ENCODE measurements at regions not wholly inside any gene's neighbourhood (a gene's known extent, or its start where the extent isn't known, plus 50 kb on each side); places are given as distances from the start of the nearest gene placed in this dataset.

DNA sequence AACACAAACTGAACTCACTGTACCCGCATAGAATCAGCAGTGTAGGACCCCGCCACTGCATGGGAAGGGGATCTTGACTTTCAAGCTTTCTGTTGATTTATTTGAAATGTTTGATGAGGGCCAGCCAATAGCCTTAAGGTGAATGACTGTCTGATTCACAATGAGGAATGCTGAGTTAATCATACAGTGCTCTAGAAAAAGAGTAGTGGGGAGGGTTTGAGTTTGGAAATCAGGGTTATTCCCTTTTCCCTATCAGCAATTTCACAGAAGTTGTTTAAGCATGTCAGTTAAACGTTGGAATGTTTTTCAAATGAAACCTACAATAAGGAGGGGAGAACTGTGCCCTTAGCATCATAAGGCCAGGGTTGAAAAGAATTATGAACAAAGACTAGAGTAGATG, 937.5 kb downstream of the GRID1 start:
- TF ChIP-seq GATA3 (IDR thresholded peaks at IDR 0.05; ENCODE audit: low read depth, low read length) (no peak), GATA2 (IDR thresholded peaks at IDR 0.05; ENCODE audit: low read depth, low read length) (no peak)

DNA sequence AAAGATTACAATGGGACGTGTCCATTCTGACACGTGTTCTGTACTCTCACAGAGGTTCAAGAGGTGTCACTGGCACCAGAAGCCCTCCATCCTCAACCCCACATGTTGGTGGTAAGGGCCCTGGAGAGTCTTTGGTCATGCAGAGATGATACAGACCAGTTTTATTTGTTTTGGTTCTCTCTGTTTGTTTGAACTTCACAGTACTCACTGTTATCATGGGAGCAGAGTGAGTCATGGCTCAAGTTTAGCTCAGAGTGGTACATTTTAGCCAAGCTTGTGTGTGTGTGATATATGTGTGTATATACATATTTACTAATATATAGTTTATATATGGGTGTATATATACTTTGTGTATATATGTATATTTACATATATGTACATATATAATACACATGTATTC, 935.6 kb downstream of the GRID1 start:
- TF ChIP-seq GATA2 (IDR thresholded peaks at IDR 0.05; ENCODE audit: low read depth, low read length) (no peak), GATA3 (IDR thresholded peaks at IDR 0.05; ENCODE audit: low read depth, low read length) (no peak)

DNA sequence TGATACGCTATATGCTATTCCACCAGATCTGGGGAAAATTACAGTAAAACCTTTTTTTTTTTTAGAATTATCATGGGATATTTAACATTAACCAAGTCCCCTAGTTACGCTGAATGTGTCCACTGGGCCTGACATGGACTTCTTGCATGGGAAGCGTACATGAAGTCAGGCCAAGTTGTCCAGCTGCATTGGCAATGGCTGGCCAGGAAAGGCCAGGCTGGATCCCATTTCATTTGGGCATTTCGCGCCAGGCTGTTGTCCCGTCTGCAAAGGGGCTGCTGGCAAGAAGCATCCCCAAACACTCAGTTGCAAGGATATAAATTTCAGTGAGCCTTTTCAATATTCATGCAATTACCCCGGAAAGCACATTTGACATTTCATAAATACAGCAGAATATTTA, 933.3 kb downstream of the GRID1 start:
- TF ChIP-seq GATA2 (IDR thresholded peaks at IDR 0.05; ENCODE audit: low read depth, low read length) (no peak), GATA3 (IDR thresholded peaks at IDR 0.05; ENCODE audit: low read depth, low read length) (no peak)

DNA sequence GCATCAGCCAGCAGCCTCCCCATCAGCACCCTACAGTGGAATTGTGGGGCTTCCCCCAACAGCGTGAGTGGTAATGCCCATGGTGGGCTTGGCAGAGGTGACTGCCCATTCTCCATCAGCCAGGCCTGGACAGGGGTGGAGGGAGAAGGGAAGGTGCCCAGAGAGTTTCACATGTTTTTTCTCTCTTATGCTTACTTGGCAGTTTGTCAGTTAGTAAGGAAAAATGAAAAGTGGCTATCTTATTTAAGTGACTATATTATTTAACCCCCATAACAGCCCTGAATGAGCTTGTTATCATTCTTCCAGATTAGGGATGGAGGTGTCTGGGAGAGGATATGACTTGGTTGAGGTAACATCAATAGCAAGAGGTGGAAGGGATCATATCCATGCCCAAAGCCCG, 921.7 kb downstream of the GRID1 start:
- TF ChIP-seq GATA3 (IDR thresholded peaks at IDR 0.05; ENCODE audit: low read depth, low read length) (no peak), GATA2 (IDR thresholded peaks at IDR 0.05; ENCODE audit: low read depth, low read length) (no peak)

DNA sequence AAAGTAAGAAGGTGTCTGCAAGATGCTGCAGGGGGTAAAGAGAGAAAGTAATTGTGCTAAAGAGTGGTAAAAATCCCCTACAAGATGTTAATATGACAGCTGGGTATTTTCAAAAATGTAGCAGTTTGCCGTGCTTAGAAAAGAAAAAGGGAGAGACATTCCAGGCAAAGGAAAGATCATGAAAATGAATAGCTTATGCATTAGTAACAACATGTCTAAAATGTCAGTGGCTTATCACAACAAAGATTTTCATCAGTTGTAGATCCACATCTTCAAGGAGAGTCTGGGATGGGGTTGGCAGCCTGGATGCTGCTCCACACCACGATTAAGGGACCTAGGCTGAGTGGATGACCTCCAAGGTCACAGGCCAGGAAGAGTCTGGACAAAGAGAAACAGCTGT, 920.9 kb downstream of the GRID1 start:
- TF ChIP-seq GATA3 (IDR thresholded peaks at IDR 0.05; ENCODE audit: low read depth, low read length) (no peak), GATA2 (IDR thresholded peaks at IDR 0.05; ENCODE audit: low read depth, low read length) (no peak)

DNA sequence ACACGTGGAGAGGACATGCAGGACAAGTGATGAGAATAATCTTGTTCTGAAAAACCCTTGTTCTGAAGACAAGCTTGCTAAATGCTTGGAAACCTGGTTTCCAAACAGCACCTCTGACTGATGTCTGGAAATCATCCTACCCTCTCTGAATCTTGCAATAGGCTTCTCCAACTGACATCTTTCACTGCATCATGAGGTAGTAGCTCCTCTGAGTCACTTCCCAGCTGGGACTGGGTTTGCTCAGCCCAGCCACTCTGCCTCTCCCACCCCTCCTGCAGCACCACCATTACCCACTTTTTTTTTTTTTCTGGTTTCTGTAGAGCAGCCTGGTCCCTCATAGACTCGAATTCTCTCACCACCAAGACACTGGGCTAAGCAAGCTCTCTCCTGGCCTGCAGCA, 919.8 kb downstream of the GRID1 start:
- TF ChIP-seq GATA2 (IDR thresholded peaks at IDR 0.05; ENCODE audit: low read depth, low read length) (no peak), GATA3 (IDR thresholded peaks at IDR 0.05; ENCODE audit: low read depth, low read length) (no peak)

DNA sequence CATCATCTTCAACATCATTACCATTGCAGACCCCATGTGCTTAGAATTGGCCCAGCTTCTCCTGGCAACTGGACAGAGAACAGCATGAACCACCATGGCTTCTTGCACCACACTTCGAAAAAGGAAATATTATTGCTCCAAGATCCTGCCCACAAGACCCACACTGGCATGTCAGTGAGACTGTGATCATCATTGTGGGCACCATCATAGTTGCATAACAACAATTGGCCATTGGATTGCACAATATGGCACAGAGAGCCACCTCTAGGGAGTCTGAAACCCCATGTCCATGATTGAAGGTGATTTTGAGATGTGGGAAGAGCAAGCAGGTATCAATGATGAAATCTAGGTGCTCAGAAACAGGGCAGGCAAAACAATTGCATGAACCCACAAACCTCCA, 918.9 kb downstream of the GRID1 start:
- TF ChIP-seq GATA2 (IDR thresholded peaks at IDR 0.05; ENCODE audit: low read depth, low read length) (no peak), GATA3 (IDR thresholded peaks at IDR 0.05; ENCODE audit: low read depth, low read length) (no peak)

DNA sequence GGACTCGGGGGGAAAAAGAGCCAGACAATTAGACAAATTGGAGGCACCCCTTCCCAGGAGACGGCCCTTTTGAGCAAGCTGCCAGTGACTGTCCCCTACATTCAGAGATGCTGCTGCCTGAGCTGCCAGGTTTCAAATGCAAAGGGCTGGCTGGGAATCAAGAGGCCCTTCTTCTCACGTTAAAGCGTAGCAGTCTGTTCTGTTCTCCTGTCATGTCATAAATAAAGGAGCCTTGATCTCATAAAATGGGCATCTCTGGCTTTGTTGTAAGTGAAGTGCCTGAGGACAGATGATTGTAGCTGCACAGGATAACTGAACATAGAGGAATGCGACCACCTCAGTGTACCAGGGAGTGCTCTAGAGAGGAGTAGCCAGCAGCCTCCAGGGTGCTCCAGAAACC, 917.9 kb downstream of the GRID1 start:
- no peak for TF ChIP-seq GATA2 (IDR thresholded peaks at IDR 0.05; ENCODE audit: low read depth, low read length)
- TF ChIP-seq GATA3 (IDR thresholded peaks at IDR 0.05; ENCODE audit: low read depth, low read length) = no peak

DNA sequence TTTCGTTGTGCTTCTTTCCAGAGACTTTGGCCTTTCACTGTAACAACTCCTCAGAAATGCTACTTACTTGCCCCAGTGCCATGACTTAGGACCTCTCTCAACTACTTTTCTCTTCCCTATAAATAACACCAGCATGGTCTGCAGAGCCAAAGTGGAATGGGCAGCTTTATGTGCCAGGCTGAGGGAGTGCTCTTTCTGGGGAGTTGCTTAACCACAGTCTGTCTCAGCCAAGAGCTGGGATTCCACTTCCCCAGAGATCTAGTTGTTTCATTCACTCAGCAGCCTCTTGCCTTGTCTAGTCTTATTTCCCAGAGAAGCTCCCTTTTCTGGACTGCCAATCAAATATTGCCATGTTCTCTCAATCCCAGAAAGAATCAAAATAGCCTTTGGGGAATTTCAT, 912.2 kb downstream of the GRID1 start:
- no peak for TF ChIP-seq GATA3 (IDR thresholded peaks at IDR 0.05; ENCODE audit: low read depth, low read length)
- TF ChIP-seq GATA2 (IDR thresholded peaks at IDR 0.05; ENCODE audit: low read depth, low read length) = no peak

DNA sequence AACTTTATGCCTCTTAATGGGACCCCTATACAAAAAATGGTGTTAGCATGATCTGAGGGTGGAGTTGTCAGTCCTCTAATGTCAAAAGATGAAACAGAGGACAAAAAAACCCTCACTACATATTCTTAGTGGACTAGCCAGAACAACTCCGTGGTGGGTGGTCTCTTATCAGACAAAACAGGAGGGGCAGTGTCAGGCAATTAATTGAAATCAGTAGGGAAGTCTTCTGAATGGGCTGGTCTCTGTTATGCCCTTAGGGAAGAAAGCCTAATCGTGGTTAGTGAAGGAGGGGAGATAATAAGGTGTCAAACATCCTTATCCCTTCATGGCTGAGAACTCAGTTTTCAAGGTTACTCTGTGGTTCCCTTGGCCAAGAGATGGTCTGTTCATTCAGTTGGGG, 909.4 kb downstream of the GRID1 start:
- TF ChIP-seq GATA3 (IDR thresholded peaks at IDR 0.05; ENCODE audit: low read depth, low read length) (no peak), GATA2 (IDR thresholded peaks at IDR 0.05; ENCODE audit: low read depth, low read length) (no peak)

DNA sequence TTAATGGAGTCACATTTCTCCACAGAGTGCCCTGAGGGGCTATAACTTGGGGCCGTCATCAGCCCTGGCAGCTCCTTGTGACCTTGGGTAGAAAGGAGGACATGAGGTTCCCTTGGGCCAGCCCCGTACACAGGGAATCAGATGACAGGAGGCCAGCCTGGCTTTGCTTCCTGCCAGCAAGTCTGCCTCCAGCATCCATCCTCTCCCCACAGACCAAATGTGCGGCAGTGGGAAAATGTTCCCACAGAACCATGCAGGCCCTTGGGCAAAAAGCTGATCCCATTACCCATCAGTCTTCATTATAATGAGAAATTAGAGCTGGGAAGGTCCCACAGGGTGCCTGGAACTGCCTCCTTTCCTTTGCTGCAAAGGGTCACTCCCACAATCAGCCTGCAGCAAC, 908.3 kb downstream of the GRID1 start:
- TF ChIP-seq GATA2 (IDR thresholded peaks at IDR 0.05; ENCODE audit: low read depth, low read length) (no peak), GATA3 (IDR thresholded peaks at IDR 0.05; ENCODE audit: low read depth, low read length) (no peak)

DNA sequence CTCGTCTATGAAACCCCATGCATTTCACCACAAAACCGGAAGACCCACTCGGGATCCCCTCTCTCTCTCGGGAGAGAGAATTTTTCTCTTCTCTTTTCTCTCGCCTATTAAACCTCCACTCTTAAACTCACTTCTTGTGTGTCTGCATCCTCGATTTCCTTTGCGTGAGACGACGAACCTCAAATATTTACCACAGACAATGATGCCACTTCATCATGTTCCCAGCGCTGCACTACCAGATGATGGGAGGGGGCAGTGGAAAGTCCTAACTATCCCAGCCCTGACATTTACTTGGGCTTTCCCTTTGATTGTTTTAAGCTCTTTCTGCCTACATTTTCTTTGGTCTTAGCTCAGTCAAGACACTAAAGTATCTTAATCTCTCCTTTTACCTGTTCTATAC, 906.7 kb downstream of the GRID1 start:
- TF ChIP-seq GATA2 (IDR thresholded peaks at IDR 0.05; ENCODE audit: low read depth, low read length) (no peak), GATA3 (IDR thresholded peaks at IDR 0.05; ENCODE audit: low read depth, low read length) (no peak)

DNA sequence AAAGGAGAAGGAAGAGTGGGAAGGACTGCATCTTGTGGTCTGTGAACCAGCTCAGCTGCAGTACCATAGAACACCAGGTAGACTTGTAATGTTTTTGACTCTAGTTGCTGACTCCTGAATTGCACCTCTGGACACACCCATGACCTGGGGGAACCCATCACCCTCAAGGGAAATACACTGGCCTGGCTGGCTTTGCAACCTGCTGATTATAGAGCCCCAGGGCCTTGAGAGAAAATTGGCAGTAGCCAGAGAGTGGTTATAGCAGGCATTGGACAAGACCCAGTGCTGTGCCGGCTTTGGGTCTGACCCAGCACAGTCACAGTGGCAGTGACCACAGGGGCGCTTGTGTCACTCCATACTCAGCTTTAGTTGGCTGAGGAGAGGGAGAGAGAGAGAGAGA, 902.3 kb downstream of the GRID1 start:
- TF ChIP-seq GATA2 (IDR thresholded peaks at IDR 0.05; ENCODE audit: low read depth, low read length) (no peak), GATA3 (IDR thresholded peaks at IDR 0.05; ENCODE audit: low read depth, low read length) (no peak)

DNA sequence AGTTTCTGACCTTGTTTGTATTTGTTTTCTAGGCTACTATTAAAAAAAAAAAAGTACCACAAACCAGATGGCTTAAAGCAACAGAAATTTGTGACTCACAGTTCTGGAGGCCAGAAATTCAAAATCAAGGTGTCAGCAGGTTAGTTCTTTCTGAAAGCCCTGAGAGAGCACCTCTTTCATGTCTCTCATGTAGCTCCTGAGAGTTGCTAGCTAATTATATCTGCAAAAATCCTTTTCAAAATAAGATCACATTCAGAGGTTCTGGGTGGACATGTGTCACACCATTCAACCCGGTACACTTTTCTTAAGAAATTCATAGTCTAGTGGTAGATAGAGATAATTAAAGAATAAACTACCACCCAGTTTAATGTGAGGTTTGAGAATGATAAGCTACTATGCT, 888.6 kb downstream of the GRID1 start:
- no peak for TF ChIP-seq GATA3 (IDR thresholded peaks at IDR 0.05; ENCODE audit: low read depth, low read length)
- TF ChIP-seq GATA2 (IDR thresholded peaks at IDR 0.05; ENCODE audit: low read depth, low read length) = no peak

DNA sequence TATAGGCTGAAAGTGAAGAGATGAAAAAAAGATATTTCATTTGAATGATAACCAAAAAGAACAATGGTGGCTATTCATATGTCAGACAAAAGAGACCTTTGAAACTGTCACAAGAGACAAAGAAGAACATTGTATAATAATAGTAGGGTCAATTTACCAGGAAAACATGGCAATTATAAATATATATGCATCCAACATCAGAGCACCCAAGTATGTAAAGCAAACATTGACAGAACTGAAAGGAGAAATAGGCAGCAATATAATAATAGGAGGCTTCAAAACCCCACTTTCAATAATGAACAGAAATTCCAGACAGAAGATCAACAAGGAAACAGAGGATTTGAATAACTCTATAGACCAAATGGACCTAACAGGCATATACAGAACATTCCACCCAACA, 876.2 kb downstream of the GRID1 start:
- TF ChIP-seq GATA2 (IDR thresholded peaks at IDR 0.05; ENCODE audit: low read depth, low read length) = no peak
- no peak for TF ChIP-seq GATA3 (IDR thresholded peaks at IDR 0.05; ENCODE audit: low read depth, low read length)

DNA sequence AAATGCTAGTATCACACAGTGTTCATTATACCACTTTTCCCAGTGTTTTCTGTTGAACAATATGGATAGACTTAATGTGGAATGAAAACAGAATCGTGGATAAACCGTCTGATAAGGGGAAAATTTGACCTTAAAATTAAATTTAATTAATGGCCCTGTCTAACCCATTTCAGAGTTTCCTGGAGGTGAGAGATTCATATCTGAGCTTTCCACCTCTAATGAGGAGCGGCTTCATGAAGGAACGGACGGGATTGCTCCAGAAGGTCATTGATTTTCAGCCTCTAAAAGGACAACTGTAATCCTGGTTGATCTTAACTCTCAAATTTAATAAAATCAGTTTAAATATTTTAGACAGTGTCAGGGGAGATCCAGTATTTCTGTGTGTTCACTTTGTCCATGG, 874.9 kb downstream of the GRID1 start:
- TF ChIP-seq GATA2 (IDR thresholded peaks at IDR 0.05; ENCODE audit: low read depth, low read length) = peak; percentile 83
- peak; percentile 75 for TF ChIP-seq GATA3 (IDR thresholded peaks at IDR 0.05; ENCODE audit: low read depth, low read length)
